HUES64 (cell line): ENCODE measurements at regions not wholly inside any gene's neighbourhood (a gene's known extent, or its start where the extent isn't known, plus 50 kb on each side); places are given as distances from the start of the nearest gene placed in this dataset.
A peak's percentile ranks its signal among the peaks of the same experiment; 100 is the strongest.
"Not testable (repeated sequence)": the region's sequence is repeated elsewhere in the genome, so short reads cannot be mapped to it uniquely, and the experiment has no call there.

ENCODE experiments used
- H3K27ac ChIP-seq: 2 replicates; pipeline ENCODE4 v1.7.0; 2013; ENCODE audit warnings: low read depth, low read length, inconsistent platforms
- H3K27me3 ChIP-seq: 2 replicates; pipeline ENCODE4 v1.6.1; 2013; ENCODE audit warnings: mild to moderate bottlenecking, low read length; ENCODE audit not compliant: insufficient read depth
- H3K36me3 ChIP-seq: 2 replicates; pipeline ENCODE4 v1.6.1; 2013; ENCODE audit warnings: mild to moderate bottlenecking, low read length; ENCODE audit not compliant: insufficient read depth
- H3K4me1 ChIP-seq: 2 replicates; pipeline ENCODE4 v1.6.1; 2013; ENCODE audit warnings: mild to moderate bottlenecking, low read length, moderate library complexity; ENCODE audit not compliant: insufficient read depth
- H3K4me3 ChIP-seq: 2 replicates; pipeline ENCODE4 v1.5.1; 2013; ENCODE audit warnings: mild to moderate bottlenecking, low read length, moderate library complexity
- H3K9ac ChIP-seq: 2 replicates; pipeline ENCODE4 v1.6.1; 2013; ENCODE audit warnings: mild to moderate bottlenecking, low read depth, low read length
- H3K9me3 ChIP-seq: 2 replicates; pipeline ENCODE4 v1.6.1; 2013; ENCODE audit warnings: low read depth, low read length; ENCODE audit not compliant: insufficient read depth
- WGBS: fragments of 150-250, 120-280 bp; methylation state at CpG from one replicate; pipeline ENCODE4 v1.1.7; 2013; ENCODE audit warnings: missing lambda C conversion rate; 5-methylcytosine and 5-hydroxymethylcytosine counted together

- Histone ChIP-seq H3K4me1 (peaks cover 18% of the 10 kb centered on the region), H3K27ac (peak overlapping the region; percentile 82), H3K36me3 (peaks cover 11% of the 10 kb centered on the region), H3K9ac (peak overlapping the region; percentile 60), H3K4me3 (peak overlapping the region; percentile 49)
- not testable (repeated sequence) for H3K27me3 ChIP-seq, H3K9me3 ChIP-seq
- WGBS, result 76% methylated on average over 9 of the region's 10 CpGs
Observed at GRCh38 chr14:48260394-48261295, 585.2 kb upstream of the MDGA2 start.

GRCh38 chr14:48259876-48260275 lies 584.5 kb upstream of the MDGA2 start:
- WGBS, result 85% methylated on average over 8 of the region's 8 CpGs
- peaks cover 18% of the 10 kb centered on the region for H3K4me1 ChIP-seq
- not testable (repeated sequence) for H3K9me3 ChIP-seq, H3K27me3 ChIP-seq, H3K27ac ChIP-seq
- H3K9ac ChIP-seq, result peak overlapping the region; percentile 56
- H3K36me3 ChIP-seq, result peaks cover 13% of the 10 kb centered on the region
- peak overlapping the region; percentile 49 for H3K4me3 ChIP-seq

GRCh38 chr14:48259232-48259631 lies 583.8 kb upstream of the MDGA2 start:
- WGBS, result 88% methylated on average over 5 of the region's 5 CpGs
- not testable (repeated sequence) for H3K27ac ChIP-seq, H3K9me3 ChIP-seq, H3K27me3 ChIP-seq
- peak overlapping the region; percentile 56 for H3K9ac ChIP-seq
- peaks cover 18% of the 10 kb centered on the region for H3K4me1 ChIP-seq
- H3K36me3 ChIP-seq, result peaks cover 12% of the 10 kb centered on the region
- H3K4me3 ChIP-seq, result peak overlapping the region; percentile 49

GRCh38 chr14:48258703-48259102 lies 583.3 kb upstream of the MDGA2 start:
- not testable (repeated sequence) for H3K27ac ChIP-seq, H3K27me3 ChIP-seq, H3K9ac ChIP-seq, H3K9me3 ChIP-seq
- Histone ChIP-seq H3K4me3 (peak overlapping the region; percentile 49), H3K36me3 (peaks cover 10% of the 10 kb centered on the region), H3K4me1 (peaks cover 18% of the 10 kb centered on the region)
- 92% methylated on average over 9 of the region's 9 CpGs for WGBS

DNA sequence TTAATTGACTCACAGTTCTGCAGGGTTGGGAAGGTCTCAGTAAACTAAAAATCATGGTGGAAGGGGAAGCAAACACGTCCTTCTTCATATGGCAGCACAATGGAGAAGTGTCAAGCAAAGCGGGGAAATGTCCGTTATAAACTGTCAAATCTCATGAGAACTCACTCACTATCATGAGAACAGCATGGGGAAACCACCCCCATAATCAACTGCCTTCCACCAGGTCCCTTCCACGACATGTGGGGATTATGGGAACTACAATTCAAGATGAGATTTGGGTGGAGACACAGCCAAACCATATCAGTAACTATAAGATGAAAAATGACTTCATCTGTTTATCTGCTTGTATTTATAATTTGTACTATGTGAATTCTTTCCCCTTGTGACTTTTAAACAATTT lies 577.6 kb upstream of the MDGA2 start:
- Histone ChIP-seq H3K9me3 (no peaks in the 10 kb centered on the region), H3K9ac (no peak overlapping the region), H3K27ac (no peak overlapping the region), H3K4me1 (no peaks in the 10 kb centered on the region; the same call in 1 of the 2 replicates), H3K36me3 (peaks cover 16% of the 10 kb centered on the region; the same call in 1 of the 2 replicates), H3K4me3 (peak overlapping the region; percentile 9; the same call in 1 of the 2 replicates), H3K27me3 (no peaks in the 10 kb centered on the region)
- WGBS, result 96% methylated on average over 3 of the region's 4 CpGs

- Histone ChIP-seq H3K9me3 (no peaks in the 10 kb centered on the region), H3K4me1 (no peaks in the 10 kb centered on the region; the same call in 1 of the 2 replicates), H3K9ac (no peak overlapping the region), H3K27ac (no peak overlapping the region), H3K36me3 (peaks cover 15% of the 10 kb centered on the region; the same call in 1 of the 2 replicates), H3K4me3 (no peak overlapping the region), H3K27me3 (no peaks in the 10 kb centered on the region)
- WGBS, result 100% methylated on average over 1 of the region's 5 CpGs
Observed at GRCh38 chr14:48251290-48251689, 575.9 kb upstream of the MDGA2 start.

GRCh38 chr14:48250575-48250974 lies 575.2 kb upstream of the MDGA2 start:
- Histone ChIP-seq H3K27me3 (no peaks in the 10 kb centered on the region), H3K4me3 (no peak overlapping the region), H3K27ac (no peak overlapping the region), H3K9ac (no peak overlapping the region), H3K36me3 (peaks cover 15% of the 10 kb centered on the region; the same call in 1 of the 2 replicates), H3K9me3 (no peaks in the 10 kb centered on the region), H3K4me1 (no peaks in the 10 kb centered on the region; the same call in 1 of the 2 replicates)
- 92% methylated on average over 5 of the region's 5 CpGs for WGBS

- WGBS, result 88% methylated on average over 1 of the region's 2 CpGs
Observed at GRCh38 chr14:48247977-48248376, 572.6 kb upstream of the MDGA2 start.

GRCh38 chr14:48243900-48244299 lies 568.5 kb upstream of the MDGA2 start:
- Histone ChIP-seq H3K27me3 (no peaks in the 10 kb centered on the region), H3K27ac (no peak overlapping the region), H3K9ac (no peak overlapping the region), H3K9me3 (no peaks in the 10 kb centered on the region), H3K36me3 (no peaks in the 10 kb centered on the region; the same call in 1 of the 2 replicates), H3K4me1 (no peaks in the 10 kb centered on the region), H3K4me3 (no peak overlapping the region)
- 93% methylated on average over 3 of the region's 3 CpGs for WGBS

More at GRCh38 chr14:48247977-48248376, 572.6 kb upstream of the MDGA2 start:
- peaks cover 12% of the 10 kb centered on the region; the same call in 1 of the 2 replicates for H3K36me3 ChIP-seq
- no peak overlapping the region for H3K9ac ChIP-seq
- H3K27me3 ChIP-seq, result no peaks in the 10 kb centered on the region
- no peak overlapping the region for H3K4me3 ChIP-seq
- H3K27ac ChIP-seq, result peak overlapping the region; percentile 11; the same call in 1 of the 2 replicates
- H3K4me1 ChIP-seq, result no peaks in the 10 kb centered on the region
- no peaks in the 10 kb centered on the region for H3K9me3 ChIP-seq

GRCh38 chr14:48229091-48229490 lies 553.7 kb upstream of the MDGA2 start:
- Histone ChIP-seq H3K4me3 (no peak overlapping the region), H3K36me3 (no peaks in the 10 kb centered on the region; the same call in 1 of the 2 replicates), H3K27ac (no peak overlapping the region), H3K4me1 (no peaks in the 10 kb centered on the region), H3K9me3 (no peaks in the 10 kb centered on the region), H3K9ac (no peak overlapping the region), H3K27me3 (no peaks in the 10 kb centered on the region)

- H3K36me3 ChIP-seq, result no peaks in the 10 kb centered on the region
- H3K9me3 ChIP-seq, result no peaks in the 10 kb centered on the region
- no peak overlapping the region for H3K4me3 ChIP-seq
- 95% methylated on average over 13 of the region's 13 CpGs for WGBS
- H3K27me3 ChIP-seq, result no peaks in the 10 kb centered on the region
- no peak overlapping the region for H3K27ac ChIP-seq
- no peak overlapping the region for H3K9ac ChIP-seq
- H3K4me1 ChIP-seq, result no peaks in the 10 kb centered on the region; the same call in 1 of the 2 replicates
Observed at GRCh38 chr14:48193893-48194292, 518.5 kb upstream of the MDGA2 start.
